Transverse colon (tissue), 4 donors: ENCODE measurements at regions not wholly inside any gene's neighbourhood (a gene's known extent, or its start where the extent isn't known, plus 50 kb on each side); places are given as distances from the start of the nearest gene placed in this dataset.

Experiments
- EP300 ChIP-seq: sonication (generic); formaldehyde crosslinking; IDR thresholded peaks from one replicate; pipeline ENCODE4 v1.6.1; 2017; ENCODE audit warnings: antibody characterized with exemption, low read depth
- POLR2A ChIP-seq: fragments of 450-650 bp; IDR thresholded peaks from one replicate; pipeline ENCODE4 v1.6.1; 2016; ENCODE audit warnings: antibody characterized with exemption, mild to moderate bottlenecking, moderate library complexity
- POLR2AphosphoS5 ChIP-seq, 3 donors: sonication (generic); formaldehyde crosslinking; IDR thresholded peaks; one replicate each; pipeline ENCODE4 v1.6.1; 2016; ENCODE audit warnings: antibody characterized with exemption in 3 of 3
- TF ChIP-seq, protein P1 (sequence below), 5 experiments: fragments of 200-600 bp in 3 of 5; fragments of 450-650 bp in 2 of 5; sonication (generic) in 3 of 5; IDR thresholded peaks; 1 replicate in 2 of 5; 2 replicates in 3 of 5; pipeline ENCODE4 v1.5.1; 2016 to 2017; ENCODE audit warnings: antibody characterized with exemption in 5 of 5, inconsistent platforms in 3 of 5, mild to moderate bottlenecking in 2 of 5, moderate library complexity in 1 of 5

DNA sequence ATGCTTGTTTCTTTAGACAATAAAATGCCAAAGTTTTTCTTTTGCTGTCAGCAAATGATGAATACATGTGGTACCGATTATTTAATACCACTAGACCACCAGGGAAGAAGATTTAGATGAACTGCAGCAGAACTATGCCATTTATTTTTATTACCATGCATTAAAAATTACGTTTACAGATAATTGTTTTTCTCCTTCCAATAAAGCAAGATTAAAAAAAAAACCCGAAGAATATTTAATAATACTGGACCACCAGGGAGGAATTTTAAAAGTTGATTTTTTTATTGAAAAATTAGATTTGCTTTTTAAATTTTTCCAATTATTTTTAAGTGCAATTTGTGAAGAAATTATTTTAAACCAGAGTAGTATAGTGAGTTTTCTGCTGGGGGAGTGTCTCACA is 170.3 kb upstream of the HNRNPA3 start:
- TF ChIP-seq POLR2A = no peak
- TF ChIP-seq, protein P1, sequence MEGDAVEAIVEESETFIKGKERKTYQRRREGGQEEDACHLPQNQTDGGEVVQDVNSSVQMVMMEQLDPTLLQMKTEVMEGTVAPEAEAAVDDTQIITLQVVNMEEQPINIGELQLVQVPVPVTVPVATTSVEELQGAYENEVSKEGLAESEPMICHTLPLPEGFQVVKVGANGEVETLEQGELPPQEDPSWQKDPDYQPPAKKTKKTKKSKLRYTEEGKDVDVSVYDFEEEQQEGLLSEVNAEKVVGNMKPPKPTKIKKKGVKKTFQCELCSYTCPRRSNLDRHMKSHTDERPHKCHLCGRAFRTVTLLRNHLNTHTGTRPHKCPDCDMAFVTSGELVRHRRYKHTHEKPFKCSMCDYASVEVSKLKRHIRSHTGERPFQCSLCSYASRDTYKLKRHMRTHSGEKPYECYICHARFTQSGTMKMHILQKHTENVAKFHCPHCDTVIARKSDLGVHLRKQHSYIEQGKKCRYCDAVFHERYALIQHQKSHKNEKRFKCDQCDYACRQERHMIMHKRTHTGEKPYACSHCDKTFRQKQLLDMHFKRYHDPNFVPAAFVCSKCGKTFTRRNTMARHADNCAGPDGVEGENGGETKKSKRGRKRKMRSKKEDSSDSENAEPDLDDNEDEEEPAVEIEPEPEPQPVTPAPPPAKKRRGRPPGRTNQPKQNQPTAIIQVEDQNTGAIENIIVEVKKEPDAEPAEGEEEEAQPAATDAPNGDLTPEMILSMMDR (IDR thresholded peaks at IDR 0.05) = no peak
- no peak for TF ChIP-seq EP300
- no peak for TF ChIP-seq POLR2AphosphoS5 (IDR thresholded peaks at IDR 0.05)
